HG03097 (cell line): ENCODE measurements at regions not wholly inside any gene's neighbourhood (a gene's known extent, or its start where the extent isn't known, plus 50 kb on each side); places are given as distances from the start of the nearest gene placed in this dataset.
"Not testable (repeated sequence)": the region's sequence is repeated elsewhere in the genome, so short reads cannot be mapped to it uniquely, and the experiment has no call there.

Experiments
- ATAC-seq: cut with Tn5 transposase; IDR thresholded peaks from one replicate; pipeline ENCODE4 v1.9.1; 2021; ENCODE audit not compliant: unreplicated experiment, low FRiP score

- no peak for ATAC-seq
Measured at GRCh38 chr1:170369417-170369816, 162.5 kb upstream of the GORAB start.

- no peak for ATAC-seq
Measured at GRCh38 chr1:170370087-170370486, 161.9 kb upstream of the GORAB start.

DNA sequence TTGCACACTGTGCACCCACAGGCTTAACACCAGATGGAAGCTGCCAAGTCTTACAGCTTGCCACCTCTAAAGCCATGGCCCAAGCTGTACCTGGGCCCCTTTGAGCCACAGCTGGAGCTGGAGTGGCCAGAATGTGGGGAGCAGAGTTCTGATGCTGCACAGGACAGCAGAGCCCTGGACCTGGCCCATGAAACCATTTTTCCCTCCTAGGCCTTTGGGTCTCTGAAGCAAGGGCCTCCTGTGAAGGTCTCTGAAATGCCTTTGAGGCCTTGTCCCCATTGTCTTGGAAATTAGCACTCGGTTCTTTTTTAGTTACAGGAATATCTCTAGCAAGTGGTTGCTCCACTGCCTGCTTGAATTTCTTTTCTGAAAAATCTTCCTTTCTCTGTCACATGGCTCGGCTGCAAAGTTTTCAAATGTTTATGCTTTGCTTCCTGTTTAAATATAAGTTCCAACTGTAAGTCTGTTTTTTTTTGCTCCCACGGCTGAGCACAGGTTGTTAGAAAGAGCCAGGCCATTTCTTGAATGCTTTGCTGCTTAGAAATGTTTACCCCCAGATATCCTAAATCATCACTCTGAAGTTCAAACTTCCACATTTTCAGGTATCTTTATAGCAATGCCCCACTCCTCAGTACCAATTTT, 156.8 kb upstream of the GORAB start:
- no peak for ATAC-seq

DNA sequence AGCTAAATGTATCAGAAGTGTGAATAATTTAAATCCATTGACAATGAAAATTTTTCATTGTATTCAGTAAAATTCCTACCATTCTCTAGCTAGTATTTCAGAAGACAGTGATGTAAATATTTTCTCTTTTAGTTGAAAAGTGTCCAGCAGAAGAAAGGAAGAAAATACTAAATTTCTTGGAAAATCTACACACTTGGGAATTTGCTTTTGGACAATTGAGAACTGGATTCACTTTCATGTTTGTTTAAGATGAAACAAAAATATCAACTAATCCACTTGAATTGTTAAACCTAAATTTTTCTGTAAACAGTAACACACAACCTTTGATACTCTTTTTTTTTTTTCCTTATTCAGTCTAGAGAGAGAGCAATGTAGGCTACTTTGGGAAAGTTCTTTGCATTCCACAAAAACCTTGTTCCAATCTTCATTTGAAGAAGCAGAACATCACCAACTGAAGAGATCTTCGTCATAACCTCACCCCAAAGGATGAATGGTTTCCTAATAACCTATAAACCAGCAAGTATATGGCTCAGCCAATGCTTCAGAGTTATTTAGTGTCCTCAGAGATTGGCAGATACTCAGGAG, 155.1 kb upstream of the GORAB start:
- ATAC-seq: peak; percentile 21

- peak; percentile 79 for ATAC-seq
Measured at GRCh38 chr1:170377440-170377839, 154.5 kb upstream of the GORAB start.

DNA sequence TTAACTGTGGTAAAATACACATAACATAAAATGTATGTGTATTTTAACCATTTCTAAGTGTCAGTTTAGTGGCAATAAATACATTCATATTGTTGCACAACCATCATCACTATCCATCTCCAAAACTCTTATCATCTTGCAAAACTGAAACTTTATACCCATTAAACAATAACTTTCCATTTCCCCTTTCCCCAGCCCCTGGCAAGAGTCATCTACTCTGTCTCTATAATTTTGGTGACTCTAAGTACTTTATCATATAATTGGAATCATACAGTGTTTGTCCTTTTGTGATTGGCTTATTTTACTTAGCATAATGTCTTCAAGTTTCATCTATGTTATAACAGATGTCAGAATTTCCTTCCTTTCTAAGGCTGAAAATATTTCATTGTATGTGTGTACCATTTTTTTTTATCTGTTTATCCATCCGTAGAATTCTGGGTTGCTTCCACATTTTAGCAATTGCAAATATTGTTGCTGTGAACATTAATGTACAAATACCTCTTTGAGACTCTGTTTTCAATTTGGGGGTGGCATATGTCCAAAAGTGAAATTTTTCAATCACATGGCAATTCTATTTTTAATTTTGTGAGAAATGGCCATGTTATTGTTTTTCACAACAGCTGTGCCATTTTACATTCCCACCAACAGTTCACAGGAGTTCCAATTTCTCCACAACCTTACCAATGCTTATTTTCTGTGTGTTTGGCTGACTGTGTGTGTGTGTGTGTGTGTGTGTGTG, 153.9 kb upstream of the GORAB start:
- ATAC-seq: no peak

DNA sequence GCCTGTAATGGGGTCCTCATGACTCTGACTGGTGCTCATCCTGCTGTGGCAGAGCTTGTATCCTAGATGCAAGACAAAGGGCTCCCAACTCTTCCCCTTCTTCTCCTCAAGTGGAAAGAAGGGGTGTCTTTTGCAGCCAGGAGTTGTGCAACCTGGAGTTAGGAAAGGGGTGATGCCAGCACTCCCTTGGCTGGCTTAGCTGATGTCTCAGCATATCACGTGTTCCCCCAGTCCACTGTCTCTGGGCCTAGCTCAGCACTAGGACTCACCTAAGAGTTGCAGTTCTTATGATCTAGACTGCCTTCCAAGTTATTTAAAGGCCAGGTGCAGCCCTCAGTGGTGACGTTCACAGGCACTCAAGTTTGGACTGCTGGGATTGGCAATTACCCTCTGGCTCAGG, 146.2 kb upstream of the GORAB start:
- ATAC-seq: no peak

GRCh38 chr1:170388489-170388888, 143.5 kb upstream of the GORAB start:
- ATAC-seq: no peak

DNA sequence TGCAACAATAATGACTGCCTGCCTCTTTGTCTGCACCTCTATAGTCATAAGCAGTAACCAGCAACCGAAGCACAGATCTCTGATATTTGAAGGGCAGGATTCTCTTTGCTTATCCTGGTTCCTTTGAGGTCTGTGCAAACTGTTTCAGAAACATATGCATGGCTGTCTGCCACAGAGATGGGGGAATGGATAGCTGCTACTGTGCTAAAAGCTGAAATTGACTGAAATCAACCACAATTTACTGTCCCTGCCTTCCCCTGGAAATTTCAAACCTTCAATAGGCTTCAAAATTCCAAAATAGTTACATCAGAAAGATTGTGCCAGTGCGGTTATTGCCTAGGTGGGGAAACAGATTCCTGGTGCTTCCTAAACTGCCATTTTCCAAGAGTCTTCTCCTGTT, 136.8 kb upstream of the GORAB start:
- ATAC-seq: no peak

DNA sequence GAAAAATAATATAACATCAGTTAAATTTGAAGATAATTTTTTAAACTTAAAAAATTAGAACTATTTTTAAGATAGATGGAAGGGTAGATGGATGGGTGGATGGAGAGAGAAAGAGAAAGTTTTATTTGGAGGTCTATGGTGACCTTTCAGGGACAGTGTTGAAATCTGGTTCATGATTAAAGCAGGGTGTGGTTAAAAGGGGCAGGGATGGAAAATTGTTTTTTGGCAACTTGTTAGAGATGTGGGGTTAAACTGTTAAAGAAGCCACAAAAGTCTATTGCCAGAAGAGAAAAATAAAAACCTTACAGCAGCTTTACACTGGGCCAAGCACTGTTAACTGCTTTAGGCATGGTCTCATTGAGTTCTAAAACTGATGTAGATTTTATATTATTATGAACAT, 134.9 kb upstream of the GORAB start:
- ATAC-seq: no peak

GRCh38 chr1:170402476-170403311, 129.3 kb upstream of the GORAB start:
- ATAC-seq: no peak

GRCh38 chr1:170407138-170407537, 124.8 kb upstream of the GORAB start:
- no peak for ATAC-seq

DNA sequence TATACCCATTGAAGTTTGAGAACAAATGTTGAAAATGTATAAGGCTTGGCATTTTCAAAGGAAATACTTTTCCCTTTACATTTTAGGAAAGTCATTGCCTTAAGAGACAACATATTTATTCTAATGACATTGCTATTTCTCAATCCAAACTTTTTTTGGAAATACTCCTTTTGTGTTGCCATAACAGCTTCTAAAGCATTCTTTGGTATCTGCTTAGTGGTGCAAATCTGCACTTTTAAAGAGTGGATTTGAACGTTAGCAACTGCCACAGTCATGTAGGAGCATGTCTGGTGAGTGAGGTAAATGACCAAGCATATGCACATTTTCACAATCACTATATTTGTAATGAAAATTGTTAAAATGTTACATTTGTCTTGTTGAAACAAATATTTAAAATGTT, 124.4 kb upstream of the GORAB start:
- no peak for ATAC-seq

DNA sequence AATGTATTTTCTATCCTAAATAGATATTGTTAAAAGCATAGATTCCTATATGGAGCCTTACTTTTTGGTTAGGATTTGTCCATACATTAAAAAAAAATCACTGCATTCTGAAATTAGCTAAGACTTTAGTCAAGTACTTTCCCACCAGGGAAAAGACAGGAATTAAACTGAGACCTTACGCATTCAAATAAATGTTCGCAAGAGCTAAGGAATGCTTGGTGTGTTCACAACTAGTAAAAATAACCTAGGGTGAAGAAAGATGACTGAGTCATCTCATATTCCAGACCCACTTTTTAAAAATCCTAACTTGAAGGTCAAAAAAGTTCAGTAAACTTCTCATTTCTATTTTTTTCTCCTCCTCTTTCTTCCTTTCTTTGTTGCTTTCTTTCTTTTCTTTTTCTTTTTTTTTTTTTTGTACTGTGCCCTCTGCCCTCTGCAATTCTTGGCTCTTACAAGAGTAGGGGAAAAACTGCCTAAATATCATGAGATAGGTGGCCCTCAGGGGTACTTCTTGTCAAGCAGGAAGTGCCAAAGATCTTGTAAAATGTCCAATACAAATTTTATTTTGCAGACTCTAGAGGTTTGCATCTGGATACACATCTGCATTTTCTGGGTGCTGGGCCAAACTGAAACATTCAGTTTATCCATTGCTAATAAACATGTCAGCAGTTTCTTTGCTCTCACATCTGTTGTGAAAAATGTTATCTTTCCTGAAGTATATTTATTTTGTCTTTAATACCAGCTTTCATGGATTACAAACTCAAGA, 121.4 kb upstream of the GORAB start:
- no peak for ATAC-seq

- no peak for ATAC-seq
Measured at GRCh38 chr1:170414989-170415709, 116.8 kb upstream of the GORAB start.

- ATAC-seq: no peak
Measured at GRCh38 chr1:170415710-170416372, 116.1 kb upstream of the GORAB start.

- ATAC-seq: no peak
Measured at GRCh38 chr1:170424346-170424745, 107.6 kb upstream of the GORAB start.

DNA sequence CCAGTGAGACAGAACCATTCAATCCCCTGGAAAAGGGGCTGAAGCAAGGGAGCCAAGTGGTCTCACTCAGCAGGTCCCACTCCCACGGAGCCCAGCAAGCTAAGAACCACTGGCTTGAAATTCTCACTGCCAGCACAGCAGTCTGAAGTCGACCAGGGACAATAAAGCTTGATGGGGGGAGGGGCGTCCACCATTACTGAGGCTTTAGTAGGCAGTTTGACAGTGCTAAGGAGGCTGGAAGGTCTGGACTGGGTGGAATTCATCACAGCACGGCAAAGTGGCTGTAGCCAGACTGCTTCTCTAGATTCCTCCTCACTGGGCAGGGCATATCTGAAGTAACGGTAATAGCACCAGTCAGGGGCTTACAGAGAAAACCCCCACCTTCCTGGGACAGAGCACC, 105.4 kb upstream of the GORAB start:
- no peak for ATAC-seq

- ATAC-seq: not testable (repeated sequence)
Measured at GRCh38 chr1:170427002-170427401, 105.0 kb upstream of the GORAB start.
